ENCODE measurements at regions not wholly inside any gene's neighbourhood (a gene's known extent, or its start where the extent isn't known, plus 50 kb on each side); places are given as distances from the start of the nearest gene placed in this dataset.

DNA sequence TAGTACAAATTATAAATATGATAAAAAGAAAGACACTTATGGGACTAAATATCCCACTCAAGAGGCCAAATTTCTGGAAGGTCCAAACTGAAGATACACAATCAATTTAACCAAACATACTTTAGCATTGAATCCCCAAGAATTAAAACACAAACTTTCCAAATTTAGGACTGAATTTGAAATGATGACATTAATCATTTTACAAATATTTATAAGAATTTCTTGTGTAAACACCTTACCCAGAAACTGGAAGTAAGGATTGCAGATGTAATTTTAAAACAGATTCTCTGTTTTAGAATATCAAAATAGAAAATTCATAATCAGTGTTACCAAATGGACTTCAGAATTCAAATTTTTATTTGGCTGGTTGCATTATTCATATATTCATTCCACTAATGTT lies 588.2 kb upstream of the KCND2 start:
- TF ChIP-seq MAZ (IDR thresholded peaks at IDR 0.05; ENCODE audit: borderline replicate concordance, low read depth, low read length) (no peak), SMC3 (IDR thresholded peaks at IDR 0.05; ENCODE audit: low read depth, low read length) (no peak)
- TF ChIP-seq, protein P1, sequence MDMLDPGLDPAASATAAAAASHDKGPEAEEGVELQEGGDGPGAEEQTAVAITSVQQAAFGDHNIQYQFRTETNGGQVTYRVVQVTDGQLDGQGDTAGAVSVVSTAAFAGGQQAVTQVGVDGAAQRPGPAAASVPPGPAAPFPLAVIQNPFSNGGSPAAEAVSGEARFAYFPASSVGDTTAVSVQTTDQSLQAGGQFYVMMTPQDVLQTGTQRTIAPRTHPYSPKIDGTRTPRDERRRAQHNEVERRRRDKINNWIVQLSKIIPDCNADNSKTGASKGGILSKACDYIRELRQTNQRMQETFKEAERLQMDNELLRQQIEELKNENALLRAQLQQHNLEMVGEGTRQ (IDR thresholded peaks at IDR 0.05; ENCODE audit: low read depth, low read length): no peak
- TF ChIP-seq, protein P2, sequence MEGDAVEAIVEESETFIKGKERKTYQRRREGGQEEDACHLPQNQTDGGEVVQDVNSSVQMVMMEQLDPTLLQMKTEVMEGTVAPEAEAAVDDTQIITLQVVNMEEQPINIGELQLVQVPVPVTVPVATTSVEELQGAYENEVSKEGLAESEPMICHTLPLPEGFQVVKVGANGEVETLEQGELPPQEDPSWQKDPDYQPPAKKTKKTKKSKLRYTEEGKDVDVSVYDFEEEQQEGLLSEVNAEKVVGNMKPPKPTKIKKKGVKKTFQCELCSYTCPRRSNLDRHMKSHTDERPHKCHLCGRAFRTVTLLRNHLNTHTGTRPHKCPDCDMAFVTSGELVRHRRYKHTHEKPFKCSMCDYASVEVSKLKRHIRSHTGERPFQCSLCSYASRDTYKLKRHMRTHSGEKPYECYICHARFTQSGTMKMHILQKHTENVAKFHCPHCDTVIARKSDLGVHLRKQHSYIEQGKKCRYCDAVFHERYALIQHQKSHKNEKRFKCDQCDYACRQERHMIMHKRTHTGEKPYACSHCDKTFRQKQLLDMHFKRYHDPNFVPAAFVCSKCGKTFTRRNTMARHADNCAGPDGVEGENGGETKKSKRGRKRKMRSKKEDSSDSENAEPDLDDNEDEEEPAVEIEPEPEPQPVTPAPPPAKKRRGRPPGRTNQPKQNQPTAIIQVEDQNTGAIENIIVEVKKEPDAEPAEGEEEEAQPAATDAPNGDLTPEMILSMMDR (conservative IDR thresholded peaks at IDR 0.05; ENCODE audit: low read depth, low read length): no peak

Measured in IMR-90 (cell line).